ENCODE measurements at regions not wholly inside any gene's neighbourhood (a gene's known extent, or its start where the extent isn't known, plus 50 kb on each side); places are given as distances from the start of the nearest gene placed in this dataset.

DNA sequence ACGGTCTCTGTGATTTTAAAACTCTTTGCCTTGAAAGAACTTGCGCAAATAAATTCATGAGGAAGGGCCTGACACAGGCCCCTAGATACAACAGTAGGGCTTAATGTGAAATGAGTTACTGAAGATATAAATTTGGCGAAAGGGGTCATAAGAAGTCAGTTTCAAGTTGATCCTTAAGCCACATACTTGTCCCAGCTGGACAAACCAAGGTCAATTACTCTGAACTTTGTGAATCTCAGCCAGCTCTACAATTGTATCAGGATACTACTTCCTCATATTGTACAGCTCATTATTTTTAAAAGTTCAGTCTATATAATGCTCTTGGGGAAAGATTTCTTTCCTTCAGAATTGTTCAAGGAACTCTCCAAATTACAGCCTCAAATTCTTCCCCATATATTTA, 432.8 kb downstream of the METTL4 start:
- TF ChIP-seq CTCF (IDR thresholded peaks at IDR 0.05 in 2 of 3, conservative IDR thresholded peaks at IDR 0.05 in 1 of 3; ENCODE audit: borderline replicate concordance in 1 of 3, insufficient read depth in 1 of 3, low read depth in 2 of 3, low read length in 2 of 3) (no peak), RAD21 (IDR thresholded peaks at IDR 0.05; ENCODE audit: low read depth) (no peak)
